IPS-20b (cell line): ENCODE measurements at regions not wholly inside any gene's neighbourhood (a gene's known extent, or its start where the extent isn't known, plus 50 kb on each side); places are given as distances from the start of the nearest gene placed in this dataset.
"Not testable (repeated sequence)": the region's sequence is repeated elsewhere in the genome, so short reads cannot be mapped to it uniquely, and the experiment has no call there.

Experiments
- H3K27ac ChIP-seq: one replicate; pipeline ENCODE4 v1.5.1; 2013; ENCODE audit warnings: low read length
- H3K27me3 ChIP-seq: 2 replicates; pipeline ENCODE4 v1.6.1; 2013; ENCODE audit warnings: mild to moderate bottlenecking, low read length, inconsistent platforms; ENCODE audit not compliant: insufficient read depth
- H3K36me3 ChIP-seq: 2 replicates; pipeline ENCODE4 v1.6.1; 2013; ENCODE audit warnings: low read depth, mild to moderate bottlenecking, inconsistent platforms, low read length, moderate library complexity; ENCODE audit not compliant: insufficient read depth
- H3K4me1 ChIP-seq: 2 replicates; pipeline ENCODE4 v1.6.1; 2013; ENCODE audit warnings: mild to moderate bottlenecking, control low read depth, inconsistent platforms, low read length, moderate library complexity; ENCODE audit not compliant: insufficient read depth
- H3K4me3 ChIP-seq: 2 replicates; pipeline ENCODE4 v1.5.1; 2013; ENCODE audit warnings: mild to moderate bottlenecking, low read length, inconsistent platforms
- H3K9ac ChIP-seq: 2 replicates; pipeline ENCODE4 v1.6.1; 2013; ENCODE audit warnings: low read depth, mild to moderate bottlenecking, inconsistent platforms, low read length, moderate library complexity
- H3K9me3 ChIP-seq: 2 replicates; pipeline ENCODE4 v1.6.1; 2013; ENCODE audit warnings: mild to moderate bottlenecking, low read depth, low read length, inconsistent platforms; ENCODE audit not compliant: insufficient read depth

DNA sequence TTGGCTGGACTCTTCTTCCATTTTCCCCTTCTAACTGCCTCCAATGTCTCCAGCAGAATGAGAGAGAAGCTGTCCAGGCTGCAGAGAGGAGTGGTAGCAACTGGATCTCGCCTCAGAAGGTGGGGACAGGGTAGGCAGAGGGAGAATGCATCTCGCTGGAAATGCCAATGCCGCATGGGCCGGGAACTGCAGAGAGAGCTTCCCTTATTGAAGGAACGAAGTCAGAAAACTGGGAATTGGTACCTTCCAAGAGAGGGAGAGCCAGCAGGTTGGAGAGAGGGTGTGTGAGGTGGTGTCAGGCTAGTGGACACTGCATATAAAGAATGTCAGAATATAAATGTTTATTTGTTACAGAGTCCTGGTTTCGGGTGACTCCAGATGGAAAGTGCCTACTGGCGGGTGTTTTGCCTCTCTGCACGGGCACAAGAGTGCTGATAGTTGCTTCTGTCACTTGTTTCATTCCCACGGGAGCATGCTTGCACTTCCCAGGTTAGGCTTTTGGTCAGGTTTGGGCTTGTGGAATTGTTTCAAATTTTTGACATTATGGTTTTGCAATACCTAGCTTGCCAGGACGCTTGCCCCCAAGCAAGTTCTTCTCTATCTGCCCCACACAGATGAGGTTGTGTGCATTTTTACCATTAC is 156.8 kb upstream of the STS start:
- no peak overlapping the region for H3K4me3 ChIP-seq
- no peak overlapping the region for H3K27ac ChIP-seq
- no peaks in the 10 kb centered on the region for H3K4me1 ChIP-seq
- no peaks in the 10 kb centered on the region; the same call in 1 of the 2 replicates for H3K9me3 ChIP-seq
- no peaks in the 10 kb centered on the region for H3K36me3 ChIP-seq
- no peaks in the 10 kb centered on the region for H3K27me3 ChIP-seq
- no peak overlapping the region for H3K9ac ChIP-seq

DNA sequence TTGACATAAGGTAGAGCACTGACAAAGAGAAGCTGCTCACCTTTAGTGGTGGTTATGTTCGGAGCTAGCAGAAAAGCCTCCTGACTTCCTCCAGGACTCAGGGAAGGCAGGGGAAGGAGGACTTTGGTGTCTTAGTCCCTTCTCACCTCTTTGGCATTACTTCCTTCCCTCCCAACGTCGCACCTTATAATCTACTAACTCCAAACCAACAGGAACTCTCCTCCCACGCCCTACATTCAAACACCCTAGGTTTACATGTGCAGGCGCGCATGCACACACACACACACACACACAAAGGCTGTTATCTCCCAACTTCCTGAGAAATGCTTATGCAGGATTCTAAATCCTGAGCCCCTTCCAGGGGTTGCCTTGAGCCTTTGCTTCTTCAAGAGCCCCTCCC is 157.7 kb upstream of the STS start:
- Histone ChIP-seq H3K27me3 (no peaks in the 10 kb centered on the region), H3K9ac (no peak overlapping the region), H3K4me1 (no peaks in the 10 kb centered on the region), H3K9me3 (no peaks in the 10 kb centered on the region), H3K27ac (no peak overlapping the region), H3K4me3 (no peak overlapping the region), H3K36me3 (no peaks in the 10 kb centered on the region)

DNA sequence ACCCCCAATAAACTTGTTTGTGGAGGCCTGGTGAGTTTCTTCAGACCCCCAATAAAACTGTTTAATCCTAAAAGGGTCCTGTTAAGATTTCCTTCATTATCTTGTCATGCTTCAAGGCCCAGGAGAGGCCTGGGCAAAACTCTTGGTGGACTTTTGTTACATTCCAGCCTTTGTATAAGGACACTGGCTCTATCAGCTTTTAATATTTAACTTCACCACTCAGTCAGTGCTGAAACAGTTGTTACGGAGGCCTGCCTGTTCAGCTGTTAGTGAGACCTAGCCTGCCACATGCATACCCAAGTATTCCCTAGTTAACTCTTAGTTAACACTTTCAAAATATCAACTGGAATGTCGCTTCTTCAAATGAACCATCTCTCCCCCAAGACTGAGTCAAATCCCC is 158.8 kb upstream of the STS start:
- not testable (repeated sequence) for H3K9me3 ChIP-seq

DNA sequence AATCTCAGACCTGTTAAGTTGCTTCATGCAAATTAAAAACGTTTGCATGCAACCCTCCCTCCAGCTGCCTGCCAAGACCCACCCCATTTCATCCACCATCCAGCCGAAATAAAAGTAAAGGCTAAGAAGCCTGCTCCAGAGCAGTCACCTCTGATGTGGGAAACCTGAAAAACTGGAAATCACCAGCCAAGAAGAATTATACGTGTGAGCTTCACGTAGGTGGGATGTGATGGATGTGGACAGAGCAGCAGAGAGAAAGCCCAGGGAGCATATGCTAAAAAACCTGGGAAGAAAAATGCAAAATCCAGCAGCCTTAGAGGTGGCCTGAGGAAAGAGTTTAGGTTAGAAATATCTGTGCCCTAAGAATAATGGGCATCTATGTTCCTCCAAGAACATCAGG is 160.6 kb upstream of the STS start:
- H3K27ac ChIP-seq: no peak overlapping the region
- no peaks in the 10 kb centered on the region for H3K9me3 ChIP-seq
- H3K9ac ChIP-seq: no peak overlapping the region
- H3K27me3 ChIP-seq: no peaks in the 10 kb centered on the region
- no peaks in the 10 kb centered on the region for H3K36me3 ChIP-seq
- no peaks in the 10 kb centered on the region for H3K4me1 ChIP-seq
- no peak overlapping the region for H3K4me3 ChIP-seq

More for the DNA sequence above, 158.8 kb upstream of the STS start:
- H3K4me3 ChIP-seq, H3K27me3 ChIP-seq, H3K4me1 ChIP-seq, H3K9ac ChIP-seq, H3K27ac ChIP-seq, H3K36me3 ChIP-seq: not testable (repeated sequence)

DNA sequence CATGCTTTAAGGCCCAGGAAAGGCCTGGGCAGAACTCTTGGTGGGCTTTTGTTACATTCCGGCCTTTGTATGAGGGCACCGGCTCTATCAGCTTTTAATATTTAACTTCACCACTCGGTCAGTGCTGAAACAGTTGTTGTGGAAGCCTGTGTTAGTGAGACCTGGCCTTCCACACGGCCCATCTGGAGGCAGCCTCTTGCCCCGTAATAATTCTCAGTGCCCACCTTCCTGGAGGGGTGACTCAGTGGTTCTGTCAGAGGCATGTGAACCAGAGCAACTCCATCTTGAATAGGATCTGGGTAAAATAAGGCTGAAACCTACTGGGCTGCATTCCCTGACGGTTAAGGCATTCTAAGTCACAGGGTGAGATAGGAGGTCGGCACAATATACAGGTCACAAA is 162.0 kb upstream of the STS start:
- Histone ChIP-seq H3K27me3 (no peaks in the 10 kb centered on the region), H3K4me1 (no peaks in the 10 kb centered on the region), H3K4me3 (no peak overlapping the region), H3K9me3 (no peaks in the 10 kb centered on the region), H3K9ac (no peak overlapping the region), H3K36me3 (no peaks in the 10 kb centered on the region), H3K27ac (no peak overlapping the region)

DNA sequence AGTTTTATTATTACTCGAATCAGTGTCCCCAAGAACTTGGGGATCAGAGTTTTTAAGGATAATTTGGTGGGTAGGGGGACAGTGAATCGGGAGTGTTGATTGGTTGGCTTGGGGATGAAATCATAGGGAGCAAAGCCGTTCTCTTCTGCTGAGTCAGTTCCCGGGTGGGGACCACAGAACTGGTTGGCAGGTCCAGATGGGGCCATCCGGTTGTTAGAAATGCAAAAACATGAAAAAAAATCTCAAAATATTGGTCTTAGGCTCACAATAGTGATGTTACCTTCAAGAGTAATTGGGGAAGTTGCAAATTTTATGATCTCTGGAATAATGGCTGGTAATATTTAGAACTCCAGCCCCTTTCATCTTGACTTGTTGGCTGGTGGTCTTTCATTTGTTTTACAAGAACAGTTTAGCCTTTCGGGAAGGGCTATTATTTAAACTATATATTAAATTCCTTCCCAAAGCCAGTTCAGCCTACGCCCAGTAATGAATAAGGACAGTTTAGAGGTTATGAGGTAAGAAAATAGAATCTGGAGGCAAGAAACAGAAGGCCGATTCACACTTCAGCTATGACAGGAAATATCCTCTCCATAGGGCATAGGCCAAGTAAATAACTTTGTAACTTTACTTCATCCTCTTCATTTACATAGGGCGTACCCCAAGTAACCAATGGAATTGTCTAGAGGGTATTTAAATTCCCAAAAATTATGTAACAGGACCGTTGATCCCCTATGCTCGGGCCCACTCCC is 164.1 kb upstream of the STS start:
- H3K9me3 ChIP-seq: no peaks in the 10 kb centered on the region
- H3K4me3 ChIP-seq: no peak overlapping the region
- H3K36me3 ChIP-seq: no peaks in the 10 kb centered on the region
- H3K27me3 ChIP-seq: no peaks in the 10 kb centered on the region
- H3K4me1 ChIP-seq: no peaks in the 10 kb centered on the region
- H3K9ac ChIP-seq: no peak overlapping the region
- H3K27ac ChIP-seq: no peak overlapping the region

DNA sequence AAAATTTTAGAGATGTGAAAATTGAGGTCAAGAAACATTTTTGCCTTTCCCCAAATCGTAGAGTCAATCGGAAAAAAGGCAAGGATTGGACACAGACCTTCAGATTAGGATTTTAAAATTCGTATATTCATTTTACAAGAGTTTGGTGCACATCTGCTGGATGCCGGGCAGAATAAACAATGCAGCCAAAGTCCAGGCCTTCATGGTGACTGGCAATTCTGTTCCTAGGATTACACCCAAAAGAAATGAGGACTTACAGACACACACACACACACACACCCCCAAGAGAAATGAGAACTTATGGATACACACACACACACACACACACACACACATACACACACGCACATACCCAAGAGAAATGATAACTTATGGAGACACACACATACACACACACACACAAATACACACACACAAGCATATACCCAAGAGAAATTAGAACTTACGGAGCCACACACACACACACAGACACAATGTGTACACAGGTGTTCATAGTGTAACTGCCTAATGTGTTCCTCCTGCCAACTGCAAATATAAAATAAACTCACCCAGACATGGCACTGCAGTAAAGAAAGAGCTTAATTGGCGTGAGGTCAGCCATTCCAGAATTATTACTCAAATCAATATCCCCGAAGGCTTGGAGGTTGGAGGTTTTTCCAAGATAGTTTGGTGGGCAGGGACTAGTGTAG is 165.7 kb upstream of the STS start:
- no peak overlapping the region for H3K4me3 ChIP-seq
- no peaks in the 10 kb centered on the region for H3K36me3 ChIP-seq
- no peaks in the 10 kb centered on the region for H3K27me3 ChIP-seq
- no peaks in the 10 kb centered on the region for H3K9me3 ChIP-seq
- no peak overlapping the region for H3K9ac ChIP-seq
- no peak overlapping the region for H3K27ac ChIP-seq
- no peaks in the 10 kb centered on the region for H3K4me1 ChIP-seq

DNA sequence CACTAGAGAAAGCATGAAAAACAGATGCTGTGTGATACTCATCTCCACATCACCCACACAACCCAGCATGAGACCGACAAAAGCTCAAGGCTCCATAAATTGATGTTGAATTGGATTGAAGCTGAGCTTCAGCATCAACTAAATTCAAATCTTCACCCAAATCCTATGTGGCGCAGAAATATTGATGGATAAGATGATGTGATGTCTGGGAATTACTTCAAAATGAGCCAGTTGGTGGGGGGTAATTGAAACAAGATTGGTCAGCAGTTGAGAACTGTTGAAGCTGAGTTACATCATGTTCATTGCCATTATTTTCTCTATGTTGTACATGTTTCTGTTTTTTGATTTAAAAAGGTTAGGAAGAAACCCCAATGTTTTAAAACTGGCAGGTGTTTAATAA is 166.5 kb upstream of the STS start:
- Histone ChIP-seq H3K27me3 (no peaks in the 10 kb centered on the region), H3K4me3 (no peak overlapping the region), H3K27ac (no peak overlapping the region), H3K9ac (no peak overlapping the region), H3K9me3 (no peaks in the 10 kb centered on the region), H3K36me3 (no peaks in the 10 kb centered on the region), H3K4me1 (no peaks in the 10 kb centered on the region)

DNA sequence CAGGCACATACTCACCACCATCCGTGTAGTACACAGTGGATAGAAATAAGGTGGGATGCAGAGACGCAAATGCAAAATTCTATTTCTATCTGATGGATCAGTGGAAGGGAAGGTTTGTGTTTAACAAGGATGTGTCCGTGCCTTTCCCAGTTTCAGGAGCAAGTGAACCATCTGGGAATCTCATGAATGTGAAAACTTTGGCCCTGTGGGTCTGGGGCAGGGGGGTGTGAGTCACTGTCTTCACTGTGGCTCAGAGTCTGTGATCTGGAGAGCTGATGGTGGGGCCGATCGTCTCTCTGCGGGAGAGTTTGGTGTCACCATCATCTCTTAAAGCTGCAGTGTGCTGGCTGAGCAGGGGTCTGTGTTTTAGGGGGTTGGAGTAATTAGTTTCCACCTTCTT is 179.3 kb upstream of the STS start:
- Histone ChIP-seq H3K27me3 (no peaks in the 10 kb centered on the region), H3K27ac (no peak overlapping the region), H3K9ac (no peak overlapping the region), H3K36me3 (no peaks in the 10 kb centered on the region), H3K4me1 (no peaks in the 10 kb centered on the region; the same call in 1 of the 2 replicates), H3K9me3 (no peaks in the 10 kb centered on the region), H3K4me3 (no peak overlapping the region)

DNA sequence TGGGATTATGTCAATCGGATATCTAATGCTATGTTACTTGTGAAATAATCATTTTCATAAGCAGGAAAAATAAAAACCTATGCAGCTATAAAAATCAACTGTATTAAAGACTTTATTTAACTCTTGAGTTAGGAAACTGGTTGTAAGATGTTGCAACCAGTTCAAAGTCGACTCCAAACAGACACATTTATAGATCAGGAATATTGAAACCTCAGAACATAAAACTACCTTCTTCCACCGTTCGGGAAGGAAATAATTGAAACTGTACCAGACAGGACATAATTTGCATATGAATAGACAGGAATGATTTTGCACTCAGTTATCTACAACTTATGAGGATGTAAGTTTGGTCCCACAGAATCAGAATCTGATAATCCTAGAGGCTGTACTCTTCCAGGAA is 181.8 kb upstream of the STS start:
- H3K4me3 ChIP-seq: no peak overlapping the region
- H3K27ac ChIP-seq: no peak overlapping the region
- no peaks in the 10 kb centered on the region; the same call in 1 of the 2 replicates for H3K4me1 ChIP-seq
- H3K36me3 ChIP-seq: no peaks in the 10 kb centered on the region
- no peaks in the 10 kb centered on the region for H3K27me3 ChIP-seq
- H3K9me3 ChIP-seq: no peaks in the 10 kb centered on the region
- no peak overlapping the region for H3K9ac ChIP-seq

DNA sequence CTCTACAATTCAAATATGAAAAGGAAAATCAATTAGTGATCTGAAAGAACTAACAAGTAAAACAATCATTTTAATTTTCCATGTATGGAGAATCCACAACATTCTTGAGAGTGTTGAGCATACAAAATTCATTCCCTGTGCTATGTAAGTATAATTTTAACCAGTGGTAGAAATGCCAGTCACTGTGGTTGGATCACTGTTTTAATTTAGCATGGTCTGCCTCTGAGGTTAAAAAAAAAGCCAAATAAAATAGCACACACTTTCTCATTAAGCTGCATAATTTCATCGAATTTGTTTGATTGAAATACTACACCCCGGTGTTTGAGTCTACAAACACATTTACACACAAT is 185.5 kb upstream of the STS start:
- no peak overlapping the region for H3K27ac ChIP-seq
- H3K4me1 ChIP-seq: no peaks in the 10 kb centered on the region; the same call in 1 of the 2 replicates
- H3K27me3 ChIP-seq: no peaks in the 10 kb centered on the region
- H3K9ac ChIP-seq: no peak overlapping the region
- no peaks in the 10 kb centered on the region for H3K36me3 ChIP-seq
- no peaks in the 10 kb centered on the region for H3K9me3 ChIP-seq
- H3K4me3 ChIP-seq: no peak overlapping the region
